DOHH2 (cell line): ENCODE measurements at regions not wholly inside any gene's neighbourhood (a gene's known extent, or its start where the extent isn't known, plus 50 kb on each side); places are given as distances from the start of the nearest gene placed in this dataset.

Experiments used
- H3F3A ChIP-seq: fragments of 200-600 bp; sonication (generic), shearing (Covaris generic); 2 replicates; pipeline ENCODE4 v1.6.0; 2016; ENCODE audit warnings: antibody characterized with exemption, mild to moderate bottlenecking; ENCODE audit not compliant: control insufficient read depth, insufficient read depth
- H3K27ac ChIP-seq: fragments of 200-600 bp; sonication (generic); 2 replicates; pipeline ENCODE4 v1.5.1; 2014; ENCODE audit warnings: low read depth, mild to moderate bottlenecking, low read length, moderate library complexity
- H3K27me3 ChIP-seq: fragments of 200-600 bp; sonication (generic); 2 replicates; pipeline ENCODE4 v1.6.1; 2014; ENCODE audit warnings: mild to moderate bottlenecking, low read length, mixed read lengths; ENCODE audit not compliant: control insufficient read depth
- H3K36me3 ChIP-seq: fragments of 200-600 bp; sonication (generic); 2 replicates; pipeline ENCODE4 v1.6.1; 2014; ENCODE audit warnings: mild to moderate bottlenecking, low read length, moderate library complexity, mixed read lengths; ENCODE audit not compliant: control insufficient read depth
- H3K4me1 ChIP-seq: fragments of 200-600 bp; sonication (generic); 2 replicates; pipeline ENCODE4 v1.6.1; 2014; ENCODE audit warnings: mild to moderate bottlenecking, low read length, mixed read lengths; ENCODE audit not compliant: control insufficient read depth
- H3K4me2 ChIP-seq: fragments of 200-600 bp; sonication (generic); 2 replicates; pipeline ENCODE4 v1.6.0; 2014; ENCODE audit warnings: mild to moderate bottlenecking, low read length, moderate library complexity
- H3K4me3 ChIP-seq: fragments of 200-600 bp; sonication (generic); 2 replicates; pipeline ENCODE4 v1.5.1; 2014; ENCODE audit warnings: mild to moderate bottlenecking, low read length, mixed read lengths
- H3K79me2 ChIP-seq: fragments of 200-600 bp; sonication (generic); 2 replicates; pipeline ENCODE4 v1.6.1; 2014; ENCODE audit warnings: mild to moderate bottlenecking, low read length, mixed read lengths; ENCODE audit not compliant: control insufficient read depth
- H3K9me2 ChIP-seq: fragments of 200-600 bp; sonication (generic); replicated peaks from 2 replicates; pipeline ENCODE4 v1.6.1; 2014; ENCODE audit warnings: mild to moderate bottlenecking, low read length, mixed read lengths; ENCODE audit not compliant: control insufficient read depth
- H3K9me3 ChIP-seq: fragments of 200-600 bp; sonication (generic); 2 replicates; pipeline ENCODE4 v1.6.1; 2014; ENCODE audit warnings: antibody characterized with exemption, low read length, mixed read lengths; ENCODE audit not compliant: control insufficient read depth, insufficient read depth
- H4K20me1 ChIP-seq: fragments of 200-600 bp; sonication (generic); 2 replicates; pipeline ENCODE4 v1.6.0; 2014; ENCODE audit warnings: low read depth, mild to moderate bottlenecking, antibody characterized with exemption, low read length, moderate library complexity; ENCODE audit not compliant: control insufficient read depth, insufficient read depth
- EZH2phosphoT487 ChIP-seq: fragments of 200-600 bp; sonication (generic); IDR thresholded peaks from 2 replicates; pipeline ENCODE4 v1.6.1; 2017; ENCODE audit warnings: borderline replicate concordance, mild to moderate bottlenecking, antibody characterized with exemption, low read length, moderate library complexity, mixed read lengths
- TF ChIP-seq, protein P1 (sequence below): fragments of 200-600 bp; sonication (generic); IDR thresholded peaks from one replicate; pipeline ENCODE4 v1.5.1; 2014; ENCODE audit warnings: antibody characterized with exemption, mild to moderate bottlenecking, low read depth, low read length; ENCODE audit not compliant: poor library complexity, severe bottlenecking

DNA sequence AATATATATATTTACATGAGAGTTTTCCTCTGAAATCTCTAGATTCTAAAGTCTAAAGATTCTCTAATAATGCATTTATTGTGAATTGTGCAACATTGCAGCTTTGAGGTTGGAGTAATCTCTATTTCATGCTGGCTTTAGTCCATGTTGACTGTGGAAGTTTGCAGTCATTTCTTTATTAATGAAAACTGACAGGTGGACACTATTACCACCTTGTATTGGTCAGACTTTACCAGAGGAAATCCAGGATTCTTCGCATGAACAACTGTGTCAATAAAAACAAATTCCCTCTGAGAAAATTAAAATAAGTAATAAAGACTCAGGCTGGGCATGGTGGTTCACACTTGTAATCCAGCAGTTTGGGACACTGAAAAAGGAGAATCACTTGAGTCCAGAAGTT, 274.1 kb downstream of the SHQ1 start:
- no peak overlapping the region for H3K27ac ChIP-seq
- peaks cover 3% of the 10 kb centered on the region; the same call in 1 of the 2 replicates for H3K27me3 ChIP-seq
- H3K79me2 ChIP-seq, result no peaks in the 10 kb centered on the region
- no peaks in the 10 kb centered on the region for H3K9me2 ChIP-seq
- TF ChIP-seq, protein P1, sequence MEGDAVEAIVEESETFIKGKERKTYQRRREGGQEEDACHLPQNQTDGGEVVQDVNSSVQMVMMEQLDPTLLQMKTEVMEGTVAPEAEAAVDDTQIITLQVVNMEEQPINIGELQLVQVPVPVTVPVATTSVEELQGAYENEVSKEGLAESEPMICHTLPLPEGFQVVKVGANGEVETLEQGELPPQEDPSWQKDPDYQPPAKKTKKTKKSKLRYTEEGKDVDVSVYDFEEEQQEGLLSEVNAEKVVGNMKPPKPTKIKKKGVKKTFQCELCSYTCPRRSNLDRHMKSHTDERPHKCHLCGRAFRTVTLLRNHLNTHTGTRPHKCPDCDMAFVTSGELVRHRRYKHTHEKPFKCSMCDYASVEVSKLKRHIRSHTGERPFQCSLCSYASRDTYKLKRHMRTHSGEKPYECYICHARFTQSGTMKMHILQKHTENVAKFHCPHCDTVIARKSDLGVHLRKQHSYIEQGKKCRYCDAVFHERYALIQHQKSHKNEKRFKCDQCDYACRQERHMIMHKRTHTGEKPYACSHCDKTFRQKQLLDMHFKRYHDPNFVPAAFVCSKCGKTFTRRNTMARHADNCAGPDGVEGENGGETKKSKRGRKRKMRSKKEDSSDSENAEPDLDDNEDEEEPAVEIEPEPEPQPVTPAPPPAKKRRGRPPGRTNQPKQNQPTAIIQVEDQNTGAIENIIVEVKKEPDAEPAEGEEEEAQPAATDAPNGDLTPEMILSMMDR, result no peak
- TF ChIP-seq EZH2phosphoT487, result no peak
- H3K4me3 ChIP-seq, result no peak overlapping the region
- H3F3A ChIP-seq, result no peaks in the 10 kb centered on the region
- H4K20me1 ChIP-seq, result no peaks in the 10 kb centered on the region; the same call in 1 of the 2 replicates
- H3K36me3 ChIP-seq, result no peaks in the 10 kb centered on the region
- H3K4me1 ChIP-seq, result no peaks in the 10 kb centered on the region
- no peak overlapping the region for H3K4me2 ChIP-seq
- H3K9me3 ChIP-seq, result no peaks in the 10 kb centered on the region

DNA sequence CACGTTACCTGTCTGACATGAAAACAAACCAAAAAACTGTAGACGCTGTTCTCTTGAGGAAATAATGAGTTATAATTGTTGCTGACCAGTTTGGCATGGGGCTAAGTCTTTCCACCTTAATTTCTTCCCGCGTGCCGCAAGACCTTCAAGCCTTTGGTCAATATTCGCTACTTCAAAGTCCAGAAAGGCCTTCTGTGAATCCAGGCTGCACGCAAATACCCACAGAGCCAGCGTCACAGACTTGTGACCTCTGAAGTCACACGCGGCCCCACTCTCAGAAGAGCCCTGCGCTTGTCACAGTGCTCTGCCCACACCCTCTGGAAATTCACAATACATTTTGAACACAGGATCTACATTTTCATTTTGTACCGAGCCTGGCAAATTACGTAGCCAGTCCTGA, 275.2 kb downstream of the SHQ1 start:
- Histone ChIP-seq H3K4me1 (no peaks in the 10 kb centered on the region), H3K9me2 (no peaks in the 10 kb centered on the region), H4K20me1 (no peaks in the 10 kb centered on the region; the same call in 1 of the 2 replicates), H3K27ac (no peak overlapping the region), H3K27me3 (no peaks in the 10 kb centered on the region), H3F3A (no peaks in the 10 kb centered on the region), H3K4me3 (no peak overlapping the region), H3K36me3 (no peaks in the 10 kb centered on the region), H3K9me3 (no peaks in the 10 kb centered on the region), H3K4me2 (no peak overlapping the region), H3K79me2 (no peaks in the 10 kb centered on the region)
- TF ChIP-seq, protein P1, result no peak
- TF ChIP-seq EZH2phosphoT487, result no peak

DNA sequence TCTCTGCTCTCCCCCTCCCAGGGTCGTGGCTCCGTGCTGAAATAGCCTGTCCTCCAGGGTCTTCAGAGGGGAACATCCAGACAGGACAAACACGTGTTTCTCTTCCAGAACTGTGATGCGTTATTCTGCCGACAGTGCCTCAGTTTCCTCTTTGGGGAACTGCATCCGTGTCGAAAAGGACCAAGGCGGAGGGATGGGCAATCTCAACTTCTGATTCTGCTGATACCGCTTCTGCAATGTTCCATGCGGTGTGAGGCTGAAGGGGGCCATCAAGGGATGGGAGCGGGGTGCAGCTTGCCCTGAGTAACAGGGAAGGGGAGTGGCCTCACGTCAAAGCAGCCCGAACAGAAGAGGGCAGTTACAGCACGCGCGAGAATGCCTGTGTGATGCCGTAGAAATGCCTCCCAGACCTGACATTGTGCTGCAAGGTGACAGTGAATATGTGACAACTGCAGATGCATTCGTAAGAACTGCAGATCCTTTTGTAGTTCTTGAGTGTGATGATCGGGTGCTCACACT, 275.7 kb downstream of the SHQ1 start:
- Histone ChIP-seq H3K36me3 (no peaks in the 10 kb centered on the region), H3K4me3 (no peak overlapping the region), H3K4me2 (no peak overlapping the region), H3F3A (no peaks in the 10 kb centered on the region), H3K4me1 (no peaks in the 10 kb centered on the region), H3K27ac (no peak overlapping the region), H4K20me1 (no peaks in the 10 kb centered on the region; the same call in 1 of the 2 replicates), H3K9me3 (no peaks in the 10 kb centered on the region), H3K27me3 (no peaks in the 10 kb centered on the region), H3K9me2 (no peaks in the 10 kb centered on the region), H3K79me2 (no peaks in the 10 kb centered on the region)
- TF ChIP-seq, protein P1, result no peak
- no peak for TF ChIP-seq EZH2phosphoT487
